PC-9 (cell line): ENCODE measurements at regions not wholly inside any gene's neighbourhood (a gene's known extent, or its start where the extent isn't known, plus 50 kb on each side); places are given as distances from the start of the nearest gene placed in this dataset.
"Not testable (repeated sequence)": the region's sequence is repeated elsewhere in the genome, so short reads cannot be mapped to it uniquely, and the experiment has no call there.

Experiments used
- BruUV-seq: library from RNA; stranded (reverse); fragments of 400-500 nt; replicated peaks from 2 replicates; lab custom pipeline; 2021; lab: Mats Ljungman, UMichigan
- CTCF ChIA-PET: fragments of 300-600 bp; sonication (Branson Sonifier 250); formaldehyde crosslinking; loops from one replicate; lab custom pipeline; 2022; ENCODE audit warnings: antibody characterized with exemption; lab: Charles Lee
- POLR2A ChIA-PET: fragments of 300-600 bp; sonication (Branson Sonifier 250); formaldehyde crosslinking; loops from one replicate; lab custom pipeline; 2022; ENCODE audit warnings: antibody characterized with exemption; ENCODE audit not compliant: unreplicated experiment; lab: Charles Lee
- DNase-seq, 2 experiments: peaks; one replicate each; pipeline versions ENCODE4 v3.0.0 to v3.0.0-alpha.2; 2015 to 2022; ENCODE audit warnings: mixed read lengths in 1 of 2
- H2AFZ ChIP-seq: fragments of 200-600 bp; sonication (generic); 2 replicates; pipeline ENCODE4 v1.8.1; 2017; ENCODE audit warnings: antibody characterized with exemption
- H3F3A ChIP-seq: fragments of 200-600 bp; sonication (generic); 2 replicates; pipeline ENCODE4 v1.8.1; 2017; ENCODE audit warnings: antibody characterized with exemption, mild to moderate bottlenecking, low read depth; ENCODE audit not compliant: insufficient read depth
- H3K27ac ChIP-seq: fragments of 200-600 bp; sonication (generic); 2 replicates; pipeline ENCODE4 v1.6.1; 2016; ENCODE audit warnings: mixed run types
- H3K27me3 ChIP-seq: fragments of 200-600 bp; sonication (generic); 2 replicates; pipeline ENCODE4 v1.6.1; 2016; ENCODE audit warnings: low read depth, mixed run types; ENCODE audit not compliant: insufficient read depth
- H3K36me3 ChIP-seq: fragments of 200-600 bp; sonication (generic); 2 replicates; pipeline ENCODE4 v1.6.1; 2016; ENCODE audit warnings: low read depth, mixed run types
- H3K4me1 ChIP-seq: fragments of 200-600 bp; sonication (generic); replicated peaks from 2 replicates; pipeline ENCODE4 v1.6.1; 2016; ENCODE audit warnings: mixed run types; ENCODE audit not compliant: insufficient read depth
- H3K4me2 ChIP-seq: fragments of 200-600 bp; sonication (generic); 2 replicates; pipeline ENCODE4 v1.6.1; 2017; ENCODE audit warnings: mixed run types
- H3K4me3 ChIP-seq: fragments of 200-600 bp; sonication (generic); 2 replicates; pipeline ENCODE4 v1.6.1; 2016; ENCODE audit warnings: mixed run types
- H3K79me2 ChIP-seq: fragments of 200-600 bp; sonication (generic); 2 replicates; pipeline ENCODE4 v1.6.1; 2017; ENCODE audit warnings: low read depth, mixed run types
- H3K9me2 ChIP-seq: fragments of 200-600 bp; sonication (generic); 2 replicates; pipeline ENCODE4 v1.8.1; 2017; ENCODE audit warnings: mild to moderate bottlenecking; ENCODE audit not compliant: insufficient read depth
- H3K9me3 ChIP-seq: fragments of 200-600 bp; sonication (generic); 2 replicates; pipeline ENCODE4 v1.8.1; 2016; ENCODE audit warnings: low read depth; ENCODE audit not compliant: insufficient read depth
- H4K20me1 ChIP-seq: fragments of 200-600 bp; sonication (generic); 2 replicates; pipeline ENCODE4 v1.8.1; 2017; ENCODE audit not compliant: insufficient read depth
- CTCF ChIP-seq: fragments of 200-600 bp; sonication (generic); conservative IDR thresholded peaks from 2 replicates; pipeline ENCODE4 v1.6.1; 2017; ENCODE audit warnings: mixed run types, antibody characterized with exemption, mild to moderate bottlenecking, moderate library complexity
- EZH2 ChIP-seq: fragments of 200-600 bp; sonication (generic); IDR thresholded peaks from 2 replicates; pipeline ENCODE4 v1.8.0; 2017; ENCODE audit warnings: antibody characterized with exemption, low read depth
- intact Hi-C: fragments of 100-400 bp; cut with micrococcal nuclease; formaldehyde crosslinking; loops from one replicate; pipeline ENCODE4 v1.10.0; 2022; ENCODE audit not compliant: unreplicated experiment

GRCh38 chr9:65400886-65401285 is 115.9 kb upstream of the FOXD4L5 start:
- H3K27ac ChIP-seq, result no peak overlapping the region
- intact Hi-C loops, result no loop called here

GRCh38 chr9:65397763-65398719 is 113.0 kb upstream of the FOXD4L5 start:
- H3F3A ChIP-seq, H4K20me1 ChIP-seq, H3K79me2 ChIP-seq, H2AFZ ChIP-seq, H3K27ac ChIP-seq, H3K4me3 ChIP-seq, BruUV-seq, intact Hi-C loops, CTCF ChIA-PET, H3K4me1 ChIP-seq, DNase-seq, H3K9me2 ChIP-seq, H3K36me3 ChIP-seq, H3K4me2 ChIP-seq, H3K9me3 ChIP-seq, POLR2A ChIA-PET: not testable (repeated sequence)
- H3K27me3 ChIP-seq, result peaks cover 40% of the 10 kb centered on the region

More at GRCh38 chr9:65400886-65401285, 115.9 kb upstream of the FOXD4L5 start:
- TF ChIP-seq EZH2 (no peak), CTCF (no peak)
- no peaks in the 10 kb centered on the region for H3K9me3 ChIP-seq
- H3K4me1 ChIP-seq, result no peaks in the 10 kb centered on the region
- peaks cover 50% of the 10 kb centered on the region for H3K27me3 ChIP-seq
- H3K4me2 ChIP-seq, result no peak overlapping the region
- no peaks in the 10 kb centered on the region for H4K20me1 ChIP-seq
- no peak for DNase-seq
- POLR2A ChIA-PET, result no interaction called here
- CTCF ChIA-PET, result no interaction called here
- no TSS peak for BruUV-seq
- H3K79me2 ChIP-seq, result no peaks in the 10 kb centered on the region
- H3K36me3 ChIP-seq, result no peaks in the 10 kb centered on the region
- H3K9me2 ChIP-seq, result no peaks in the 10 kb centered on the region
- H2AFZ ChIP-seq, result no peak overlapping the region
- no peak overlapping the region for H3K4me3 ChIP-seq
- no peaks in the 10 kb centered on the region for H3F3A ChIP-seq

GRCh38 chr9:65397226-65397625 is 112.2 kb upstream of the FOXD4L5 start:
- H3K79me2 ChIP-seq, H3K36me3 ChIP-seq, POLR2A ChIA-PET, intact Hi-C loops, BruUV-seq, DNase-seq, CTCF ChIA-PET, H3K4me3 ChIP-seq, H4K20me1 ChIP-seq, H3K4me1 ChIP-seq, H3K9me2 ChIP-seq, H2AFZ ChIP-seq, H3K27ac ChIP-seq, H3K4me2 ChIP-seq, H3K9me3 ChIP-seq, H3F3A ChIP-seq: not testable (repeated sequence)
- peaks cover 32% of the 10 kb centered on the region for H3K27me3 ChIP-seq

- H3K9me2 ChIP-seq, POLR2A ChIA-PET, H3K36me3 ChIP-seq, H3K9me3 ChIP-seq, H2AFZ ChIP-seq, BruUV-seq, H3F3A ChIP-seq, CTCF ChIA-PET, H4K20me1 ChIP-seq, intact Hi-C loops, H3K4me2 ChIP-seq, H3K4me3 ChIP-seq, H3K4me1 ChIP-seq, H3K27ac ChIP-seq, DNase-seq, H3K79me2 ChIP-seq: not testable (repeated sequence)
- H3K27me3 ChIP-seq, result peaks cover 31% of the 10 kb centered on the region
Observed at GRCh38 chr9:65396601-65397000, 111.6 kb upstream of the FOXD4L5 start.

GRCh38 chr9:65395789-65396188 is 110.8 kb upstream of the FOXD4L5 start:
- H3K4me3 ChIP-seq, H4K20me1 ChIP-seq, POLR2A ChIA-PET, H3K79me2 ChIP-seq, H3K9me3 ChIP-seq, H3K27ac ChIP-seq, H3K4me1 ChIP-seq, CTCF ChIA-PET, H3K4me2 ChIP-seq, BruUV-seq, H3F3A ChIP-seq, intact Hi-C loops, DNase-seq, H3K9me2 ChIP-seq, H2AFZ ChIP-seq, H3K36me3 ChIP-seq: not testable (repeated sequence)
- H3K27me3 ChIP-seq, result peaks cover 28% of the 10 kb centered on the region

- H3K27ac ChIP-seq, H2AFZ ChIP-seq, H3K79me2 ChIP-seq, H3K4me1 ChIP-seq, DNase-seq, H3K4me2 ChIP-seq, POLR2A ChIA-PET, H3K36me3 ChIP-seq, H3K9me2 ChIP-seq, BruUV-seq, H3K9me3 ChIP-seq, intact Hi-C loops, CTCF ChIA-PET, H4K20me1 ChIP-seq, H3K4me3 ChIP-seq, H3F3A ChIP-seq: not testable (repeated sequence)
- H3K27me3 ChIP-seq, result peaks cover 28% of the 10 kb centered on the region
Observed at GRCh38 chr9:65395121-65395520, 110.1 kb upstream of the FOXD4L5 start.
